Dermis microvascular lymphatic vessel endothelial cell (primary cell): ENCODE measurements at regions not wholly inside any gene's neighbourhood (a gene's known extent, or its start where the extent isn't known, plus 50 kb on each side); places are given as distances from the start of the nearest gene placed in this dataset.

ENCODE experiments used
- DNase-seq, 2 donors: peaks; one replicate each; pipeline versions ENCODE4 v3.0.0 to v3.0.0-alpha.2; 2010; ENCODE audit warnings: low read depth in 2 of 2

DNA sequence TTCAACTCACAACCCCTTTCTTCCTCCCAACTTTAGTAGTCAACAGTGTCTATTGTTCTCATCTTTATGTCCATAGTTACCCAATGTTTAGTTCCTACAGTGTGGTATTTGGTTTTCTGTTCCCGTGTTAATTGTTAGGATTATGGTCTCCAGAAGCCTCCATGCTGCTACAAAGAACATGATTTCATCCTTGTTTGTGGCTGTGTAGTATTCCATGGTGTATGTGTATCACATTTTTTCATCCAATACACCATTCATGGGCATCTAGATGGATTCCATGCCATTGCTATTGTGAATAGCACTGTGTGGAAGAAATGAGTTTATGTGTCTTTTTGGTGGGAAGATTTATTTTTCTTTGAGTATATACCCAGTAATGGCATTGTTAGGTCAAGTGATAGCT is 420.3 kb downstream of the XYLT1 start:
- DNase-seq, result no peak
